NCI-H2196 (cell line): ENCODE measurements at regions not wholly inside any gene's neighbourhood (a gene's known extent, or its start where the extent isn't known, plus 50 kb on each side); places are given as distances from the start of the nearest gene placed in this dataset.

Source experiments
- DNase-seq: peaks from one replicate; lab custom pipeline; 2025; ENCODE audit not compliant: unreplicated experiment; lab: John Stamatoyannopoulos, UW

GRCh38 chr14:97413966-97414717, 617.0 kb downstream of the VRK1 start:
- DNase-seq = no peak

- no peak for DNase-seq
These were observed 617.5 kb downstream of the VRK1 start for GRCh38 chr14:97414718-97415098.

GRCh38 chr14:97415907-97416306, 618.7 kb downstream of the VRK1 start:
- DNase-seq = no peak

- no peak for DNase-seq
These were observed 619.4 kb downstream of the VRK1 start for GRCh38 chr14:97416550-97416949.

GRCh38 chr14:97417331-97417730, 620.1 kb downstream of the VRK1 start:
- DNase-seq = no peak

GRCh38 chr14:97420211-97420610, 623.0 kb downstream of the VRK1 start:
- DNase-seq = no peak

GRCh38 chr14:97426776-97427175, 629.6 kb downstream of the VRK1 start:
- no peak for DNase-seq

- DNase-seq = no peak
These were observed 631.7 kb downstream of the VRK1 start for GRCh38 chr14:97428808-97429440.

- no peak for DNase-seq
These were observed 635.4 kb downstream of the VRK1 start for GRCh38 chr14:97432586-97432985.

GRCh38 chr14:97441740-97442362, 644.7 kb downstream of the VRK1 start:
- no peak for DNase-seq

- DNase-seq = no peak
These were observed 645.2 kb downstream of the VRK1 start for GRCh38 chr14:97442363-97442762.

- DNase-seq = no peak
These were observed 646.2 kb downstream of the VRK1 start for GRCh38 chr14:97443412-97443811.

- no peak for DNase-seq
These were observed 647.1 kb downstream of the VRK1 start for GRCh38 chr14:97444248-97444647.

- no peak for DNase-seq
These were observed 648.2 kb downstream of the VRK1 start for GRCh38 chr14:97445367-97445766.

- DNase-seq = no peak
These were observed 648.9 kb downstream of the VRK1 start for GRCh38 chr14:97446087-97446486.

GRCh38 chr14:97452314-97452713, 655.1 kb downstream of the VRK1 start:
- DNase-seq = no peak

- no peak for DNase-seq
These were observed 656.8 kb downstream of the VRK1 start for GRCh38 chr14:97453991-97454390.

GRCh38 chr14:97456462-97456861, 659.3 kb downstream of the VRK1 start:
- DNase-seq = no peak

- no peak for DNase-seq
These were observed 659.8 kb downstream of the VRK1 start for GRCh38 chr14:97456958-97457357.

GRCh38 chr14:97457575-97458085, 660.4 kb downstream of the VRK1 start:
- DNase-seq = no peak

GRCh38 chr14:97458255-97458654, 661.1 kb downstream of the VRK1 start:
- DNase-seq = no peak
